HUES64 (cell line): ENCODE measurements at regions not wholly inside any gene's neighbourhood (a gene's known extent, or its start where the extent isn't known, plus 50 kb on each side); places are given as distances from the start of the nearest gene placed in this dataset.
"Not testable (repeated sequence)": the region's sequence is repeated elsewhere in the genome, so short reads cannot be mapped to it uniquely, and the experiment has no call there.

ENCODE experiments used
- H3K27ac ChIP-seq: 2 replicates; pipeline ENCODE4 v1.7.0; 2013; ENCODE audit warnings: low read depth, low read length, inconsistent platforms
- H3K27me3 ChIP-seq: 2 replicates; pipeline ENCODE4 v1.6.1; 2013; ENCODE audit warnings: mild to moderate bottlenecking, low read length; ENCODE audit not compliant: insufficient read depth
- H3K36me3 ChIP-seq: 2 replicates; pipeline ENCODE4 v1.6.1; 2013; ENCODE audit warnings: mild to moderate bottlenecking, low read length; ENCODE audit not compliant: insufficient read depth
- H3K4me1 ChIP-seq: 2 replicates; pipeline ENCODE4 v1.6.1; 2013; ENCODE audit warnings: mild to moderate bottlenecking, low read length, moderate library complexity; ENCODE audit not compliant: insufficient read depth
- H3K4me3 ChIP-seq: 2 replicates; pipeline ENCODE4 v1.5.1; 2013; ENCODE audit warnings: mild to moderate bottlenecking, low read length, moderate library complexity
- H3K9ac ChIP-seq: 2 replicates; pipeline ENCODE4 v1.6.1; 2013; ENCODE audit warnings: mild to moderate bottlenecking, low read depth, low read length
- H3K9me3 ChIP-seq: 2 replicates; pipeline ENCODE4 v1.6.1; 2013; ENCODE audit warnings: low read depth, low read length; ENCODE audit not compliant: insufficient read depth
- WGBS: fragments of 150-250, 120-280 bp; methylation state at CpG from one replicate; pipeline ENCODE4 v1.1.7; 2013; ENCODE audit warnings: missing lambda C conversion rate; 5-methylcytosine and 5-hydroxymethylcytosine counted together

GRCh38 chr16:19955084-19955483, 70.4 kb upstream of the GPRC5B start:
- not testable (repeated sequence) for H3K36me3 ChIP-seq, H3K9ac ChIP-seq, H3K9me3 ChIP-seq, H3K4me3 ChIP-seq, H3K27me3 ChIP-seq
- WGBS: 40% methylated on average over 3 of the region's 3 CpGs
- peaks cover 24% of the 10 kb centered on the region for H3K4me1 ChIP-seq
- H3K27ac ChIP-seq: peak overlapping the region; percentile 63; the same call in 1 of the 2 replicates

GRCh38 chr16:19948186-19949104, 63.8 kb upstream of the GPRC5B start:
- H3K27ac ChIP-seq: peak overlapping the region; percentile 95
- WGBS: 21% methylated on average over 6 of the region's 8 CpGs

GRCh38 chr16:19945934-19946333, 61.3 kb upstream of the GPRC5B start:
- WGBS: 97% methylated on average over 1 of the region's 1 CpG
- H3K27ac ChIP-seq: no peak overlapping the region
- no peaks in the 10 kb centered on the region for H3K9me3 ChIP-seq
- no peaks in the 10 kb centered on the region for H3K27me3 ChIP-seq
- H3K4me1 ChIP-seq: peaks cover 23% of the 10 kb centered on the region
- H3K4me3 ChIP-seq: no peak overlapping the region
- H3K36me3 ChIP-seq: no peaks in the 10 kb centered on the region
- H3K9ac ChIP-seq: no peak overlapping the region

More at GRCh38 chr16:19948186-19949104, 63.8 kb upstream of the GPRC5B start:
- Histone ChIP-seq H3K9me3 (no peaks in the 10 kb centered on the region), H3K4me1 (peaks cover 33% of the 10 kb centered on the region), H3K27me3 (no peaks in the 10 kb centered on the region), H3K9ac (peak overlapping the region; percentile 62), H3K36me3 (no peaks in the 10 kb centered on the region), H3K4me3 (no peak overlapping the region)

- Histone ChIP-seq H3K9me3 (no peaks in the 10 kb centered on the region), H3K4me1 (0 out of 2 replicates have a peak, but pooled peaks cover 10% of the 10 kb centered on the region), H3K9ac (no peak overlapping the region), H3K36me3 (no peaks in the 10 kb centered on the region), H3K4me3 (no peak overlapping the region), H3K27ac (no peak overlapping the region), H3K27me3 (no peaks in the 10 kb centered on the region)
- WGBS: 93% methylated on average over 4 of the region's 6 CpGs
Observed at GRCh38 chr16:19940195-19940594, 55.5 kb upstream of the GPRC5B start.

GRCh38 chr16:19939553-19939952, 54.9 kb upstream of the GPRC5B start:
- no peaks in the 10 kb centered on the region for H3K27me3 ChIP-seq
- H3K36me3 ChIP-seq: no peaks in the 10 kb centered on the region
- H3K27ac ChIP-seq: no peak overlapping the region
- no peak overlapping the region for H3K9ac ChIP-seq
- 0 out of 2 replicates have a peak, but pooled peaks cover 4% of the 10 kb centered on the region for H3K4me1 ChIP-seq
- WGBS: 92% methylated on average over 5 of the region's 5 CpGs
- no peaks in the 10 kb centered on the region for H3K9me3 ChIP-seq
- no peak overlapping the region for H3K4me3 ChIP-seq

- 93% methylated on average over 3 of the region's 3 CpGs for WGBS
- no peaks in the 10 kb centered on the region for H3K9me3 ChIP-seq
- no peak overlapping the region for H3K4me3 ChIP-seq
- no peak overlapping the region for H3K9ac ChIP-seq
- no peak overlapping the region for H3K27ac ChIP-seq
- 0 out of 2 replicates have a peak, but pooled peaks cover 4% of the 10 kb centered on the region for H3K4me1 ChIP-seq
- H3K36me3 ChIP-seq: no peaks in the 10 kb centered on the region
- H3K27me3 ChIP-seq: no peaks in the 10 kb centered on the region
Observed at GRCh38 chr16:19938536-19938935, 53.9 kb upstream of the GPRC5B start.

GRCh38 chr16:19936441-19936840, 51.8 kb upstream of the GPRC5B start:
- H3K36me3 ChIP-seq: no peaks in the 10 kb centered on the region
- H3K9me3 ChIP-seq: no peaks in the 10 kb centered on the region
- no peak overlapping the region for H3K9ac ChIP-seq
- 0 out of 2 replicates have a peak, but pooled peaks cover 4% of the 10 kb centered on the region for H3K4me1 ChIP-seq
- no peak overlapping the region for H3K4me3 ChIP-seq
- H3K27ac ChIP-seq: no peak overlapping the region
- H3K27me3 ChIP-seq: no peaks in the 10 kb centered on the region
- WGBS: 95% methylated on average over 3 of the region's 3 CpGs

GRCh38 chr16:19935694-19936093, 51.0 kb upstream of the GPRC5B start:
- Histone ChIP-seq H3K4me1 (0 out of 2 replicates have a peak, but pooled peaks cover 4% of the 10 kb centered on the region), H3K36me3 (no peaks in the 10 kb centered on the region), H3K9me3 (no peaks in the 10 kb centered on the region), H3K9ac (no peak overlapping the region), H3K4me3 (no peak overlapping the region), H3K27me3 (no peaks in the 10 kb centered on the region), H3K27ac (no peak overlapping the region)
- 94% methylated on average over 2 of the region's 2 CpGs for WGBS
